ENCODE measurements at regions not wholly inside any gene's neighbourhood (a gene's known extent, or its start where the extent isn't known, plus 50 kb on each side); places are given as distances from the start of the nearest gene placed in this dataset.

GRCh38 chr5:105630803-105631202, 2039.9 kb downstream of the EFNA5 start:
- TF ChIP-seq CTCF (IDR thresholded peaks at IDR 0.05), result no peak
- TF ChIP-seq POLR2AphosphoS5 (IDR thresholded peaks at IDR 0.05), result no peak
- TF ChIP-seq POLR2A (IDR thresholded peaks at IDR 0.05), result no peak
